ENCODE measurements at regions not wholly inside any gene's neighbourhood (a gene's known extent, or its start where the extent isn't known, plus 50 kb on each side); places are given as distances from the start of the nearest gene placed in this dataset.

DNA sequence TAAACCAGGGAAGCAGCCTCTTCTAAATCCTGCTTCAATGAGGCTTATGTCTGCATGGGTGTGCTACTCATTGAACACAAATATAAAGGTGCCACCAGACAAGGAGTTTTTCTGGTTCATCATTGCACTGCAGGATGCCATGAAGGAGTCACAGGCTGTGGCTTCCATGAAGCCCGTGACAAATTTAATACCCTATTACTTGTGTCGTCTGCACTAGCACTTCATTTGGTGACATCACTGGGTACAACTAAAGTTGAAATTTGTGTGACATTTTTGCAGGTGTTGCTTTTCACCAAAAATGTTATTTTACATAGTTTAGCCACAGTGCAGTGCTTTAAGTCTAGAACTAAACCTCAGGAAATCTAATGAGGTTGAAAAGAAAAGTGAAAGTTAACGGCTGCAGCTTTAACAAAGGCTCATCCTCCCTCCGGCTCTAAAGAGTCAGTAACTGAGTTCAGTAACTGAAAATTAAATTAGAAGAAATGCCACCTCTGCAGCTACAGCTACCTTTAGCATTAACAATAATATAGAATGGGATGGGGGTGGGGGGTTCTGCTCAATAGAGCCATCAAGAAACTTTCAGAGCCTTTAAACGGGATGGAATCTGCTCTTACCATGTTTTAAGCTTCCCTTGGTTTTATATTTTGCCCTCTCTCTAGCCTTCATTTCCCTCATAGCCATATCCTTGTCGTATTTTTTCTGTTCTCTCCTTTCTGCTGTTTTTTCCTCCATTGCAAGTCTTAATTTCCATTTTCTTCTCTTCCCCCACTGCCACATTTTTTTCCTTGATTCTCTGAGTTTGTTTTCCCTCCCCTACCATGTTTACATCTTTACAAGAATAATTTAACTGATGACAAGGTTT is 233.8 kb upstream of the TMEM161B start:
- H4K20me1 ChIP-seq (ENCODE audit: insufficient read depth, low read length) = no peaks in the 10 kb centered on the region
- H3K79me2 ChIP-seq (ENCODE audit: insufficient read depth, low read length) = no peaks in the 10 kb centered on the region
- Mint-ChIP-seq H3K36me3 (ENCODE audit: low read depth, unreplicated experiment) (no peaks in the 10 kb centered on the region), H3K4me3 (ENCODE audit: unreplicated experiment) (no peak overlapping the region), H3K27me3 (ENCODE audit: low read depth, unreplicated experiment) (peaks cover 23% of the 10 kb centered on the region), H3K9me3 (ENCODE audit: unreplicated experiment) (peaks cover 6% of the 10 kb centered on the region), H3K27ac (ENCODE audit: unreplicated experiment) (no peak overlapping the region), H3K4me1 (ENCODE audit: low read depth, unreplicated experiment) (no peaks in the 10 kb centered on the region)
- no peak for TF ChIP-seq EZH2 (IDR thresholded peaks at IDR 0.05; ENCODE audit: insufficient read depth, low read length)
- TF ChIP-seq, protein P1, sequence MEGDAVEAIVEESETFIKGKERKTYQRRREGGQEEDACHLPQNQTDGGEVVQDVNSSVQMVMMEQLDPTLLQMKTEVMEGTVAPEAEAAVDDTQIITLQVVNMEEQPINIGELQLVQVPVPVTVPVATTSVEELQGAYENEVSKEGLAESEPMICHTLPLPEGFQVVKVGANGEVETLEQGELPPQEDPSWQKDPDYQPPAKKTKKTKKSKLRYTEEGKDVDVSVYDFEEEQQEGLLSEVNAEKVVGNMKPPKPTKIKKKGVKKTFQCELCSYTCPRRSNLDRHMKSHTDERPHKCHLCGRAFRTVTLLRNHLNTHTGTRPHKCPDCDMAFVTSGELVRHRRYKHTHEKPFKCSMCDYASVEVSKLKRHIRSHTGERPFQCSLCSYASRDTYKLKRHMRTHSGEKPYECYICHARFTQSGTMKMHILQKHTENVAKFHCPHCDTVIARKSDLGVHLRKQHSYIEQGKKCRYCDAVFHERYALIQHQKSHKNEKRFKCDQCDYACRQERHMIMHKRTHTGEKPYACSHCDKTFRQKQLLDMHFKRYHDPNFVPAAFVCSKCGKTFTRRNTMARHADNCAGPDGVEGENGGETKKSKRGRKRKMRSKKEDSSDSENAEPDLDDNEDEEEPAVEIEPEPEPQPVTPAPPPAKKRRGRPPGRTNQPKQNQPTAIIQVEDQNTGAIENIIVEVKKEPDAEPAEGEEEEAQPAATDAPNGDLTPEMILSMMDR (IDR thresholded peaks at IDR 0.05; ENCODE audit: insufficient read depth, low read depth, low read length) = no peak
- peak overlapping the region; percentile 70 for H3K9ac ChIP-seq (ENCODE audit: low read length)
- H3K4me3 ChIP-seq (ENCODE audit: insufficient read depth, low read depth, low read length) = peak overlapping the region; percentile 58
- H3K27ac ChIP-seq (ENCODE audit: low read depth, low read length) = peak overlapping the region; percentile 20
- H3K4me1 ChIP-seq (ENCODE audit: insufficient read depth, low read length) = no peaks in the 10 kb centered on the region
- FAIRE-seq = no peak
- peak overlapping the region; percentile 81 for H3K4me2 ChIP-seq (ENCODE audit: low read length)
- H3K9me3 ChIP-seq (ENCODE audit: insufficient read depth, low read depth, low read length) = no peaks in the 10 kb centered on the region
- DNase-seq (ENCODE audit: low read depth) = peak; percentile 28
- H3K36me3 ChIP-seq (ENCODE audit: insufficient read depth, low read length) = no peaks in the 10 kb centered on the region
- H2AFZ ChIP-seq (ENCODE audit: low read depth, low read length) = peak overlapping the region; percentile 73
- H3K27me3 ChIP-seq (ENCODE audit: insufficient read depth, low read length) = no peaks in the 10 kb centered on the region

DNA sequence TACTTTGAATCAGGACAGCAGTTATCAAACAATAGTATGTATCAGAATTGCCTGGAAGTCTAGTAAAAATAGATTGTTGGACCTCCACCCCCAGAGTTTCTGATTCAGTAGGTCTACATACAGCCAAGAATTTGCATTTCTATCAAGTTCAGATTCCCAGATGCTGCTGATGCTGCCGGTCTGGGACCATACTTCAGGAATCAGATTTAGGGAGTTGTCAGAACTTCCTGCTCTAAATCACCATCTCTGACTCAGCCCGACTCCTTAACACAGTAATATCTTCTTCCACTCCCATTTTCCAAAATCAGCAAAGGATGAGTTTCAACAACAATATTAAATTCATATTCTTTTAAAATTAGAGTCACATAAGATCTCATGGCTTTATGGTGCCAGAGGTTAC is 227.2 kb upstream of the TMEM161B start:
- H3K27me3 ChIP-seq (ENCODE audit: insufficient read depth, low read length) = no peaks in the 10 kb centered on the region
- no peaks in the 10 kb centered on the region for H3K79me2 ChIP-seq (ENCODE audit: insufficient read depth, low read length)
- Mint-ChIP-seq H3K36me3 (ENCODE audit: low read depth, unreplicated experiment) (no peaks in the 10 kb centered on the region), H3K9me3 (ENCODE audit: unreplicated experiment) (no peaks in the 10 kb centered on the region), H3K4me1 (ENCODE audit: low read depth, unreplicated experiment) (no peaks in the 10 kb centered on the region), H3K27ac (ENCODE audit: unreplicated experiment) (no peak overlapping the region), H3K4me3 (ENCODE audit: unreplicated experiment) (no peak overlapping the region), H3K27me3 (ENCODE audit: low read depth, unreplicated experiment) (peaks cover 9% of the 10 kb centered on the region)
- no peak for FAIRE-seq
- no peaks in the 10 kb centered on the region for H4K20me1 ChIP-seq (ENCODE audit: insufficient read depth, low read length)
- H3K4me1 ChIP-seq (ENCODE audit: insufficient read depth, low read length) = no peaks in the 10 kb centered on the region
- H3K36me3 ChIP-seq (ENCODE audit: insufficient read depth, low read length) = no peaks in the 10 kb centered on the region
- no peak overlapping the region for H3K27ac ChIP-seq (ENCODE audit: low read depth, low read length)
- no peak overlapping the region for H2AFZ ChIP-seq (ENCODE audit: low read depth, low read length)
- H3K4me3 ChIP-seq (ENCODE audit: insufficient read depth, low read depth, low read length) = no peak overlapping the region
- H3K9me3 ChIP-seq (ENCODE audit: insufficient read depth, low read depth, low read length) = no peaks in the 10 kb centered on the region
- no peak overlapping the region for H3K4me2 ChIP-seq (ENCODE audit: low read length)
- no peak for DNase-seq (ENCODE audit: low read depth)
- TF ChIP-seq EZH2 (IDR thresholded peaks at IDR 0.05; ENCODE audit: insufficient read depth, low read length) = no peak
- TF ChIP-seq, protein P1 (IDR thresholded peaks at IDR 0.05; ENCODE audit: insufficient read depth, low read depth, low read length) = no peak
- H3K9ac ChIP-seq (ENCODE audit: low read length) = no peak overlapping the region

DNA sequence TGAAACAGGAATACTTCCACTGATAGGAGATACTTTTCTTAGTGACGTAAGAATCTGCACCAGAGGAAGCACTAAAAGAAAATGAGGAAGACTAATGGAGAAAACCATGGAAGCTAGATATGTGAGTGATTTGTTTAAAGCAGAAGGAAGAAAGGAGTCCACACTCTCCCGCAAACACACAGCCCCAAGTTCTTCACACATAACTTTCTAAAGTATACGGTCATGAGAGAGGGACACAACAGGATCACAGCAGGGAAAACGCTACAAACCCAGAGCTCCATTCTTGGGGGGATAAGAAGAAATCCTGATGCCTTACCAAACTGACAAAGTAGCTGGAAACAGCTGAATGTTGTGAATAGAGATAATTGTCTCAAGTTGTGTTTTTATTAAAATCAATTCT is 222.2 kb upstream of the TMEM161B start:
- H3K27ac Mint-ChIP-seq (ENCODE audit: unreplicated experiment) = no peak overlapping the region
- FAIRE-seq (no peak), DNase-seq (ENCODE audit: low read depth) (no peak)
- Histone ChIP-seq H3K9me3 (ENCODE audit: insufficient read depth, low read depth, low read length) (no peaks in the 10 kb centered on the region), H3K27ac (ENCODE audit: low read depth, low read length) (no peak overlapping the region), H3K79me2 (ENCODE audit: insufficient read depth, low read length) (no peaks in the 10 kb centered on the region), H3K4me1 (ENCODE audit: insufficient read depth, low read length) (no peaks in the 10 kb centered on the region), H3K27me3 (ENCODE audit: insufficient read depth, low read length) (no peaks in the 10 kb centered on the region), H3K4me2 (ENCODE audit: low read length) (no peak overlapping the region), H3K4me3 (ENCODE audit: insufficient read depth, low read depth, low read length) (no peak overlapping the region), H3K9ac (ENCODE audit: low read length) (no peak overlapping the region), H4K20me1 (ENCODE audit: insufficient read depth, low read length) (no peaks in the 10 kb centered on the region), H2AFZ (ENCODE audit: low read depth, low read length) (no peak overlapping the region), H3K36me3 (ENCODE audit: insufficient read depth, low read length) (no peaks in the 10 kb centered on the region)
- TF ChIP-seq EZH2 (IDR thresholded peaks at IDR 0.05; ENCODE audit: insufficient read depth, low read length) = no peak
- TF ChIP-seq, protein P1 (IDR thresholded peaks at IDR 0.05; ENCODE audit: insufficient read depth, low read depth, low read length) = no peak
- no peak overlapping the region for H3K4me3 Mint-ChIP-seq (ENCODE audit: unreplicated experiment)
- H3K9me3 Mint-ChIP-seq (ENCODE audit: unreplicated experiment) = no peaks in the 10 kb centered on the region
- no peaks in the 10 kb centered on the region for H3K4me1 Mint-ChIP-seq (ENCODE audit: low read depth, unreplicated experiment)
- no peaks in the 10 kb centered on the region for H3K36me3 Mint-ChIP-seq (ENCODE audit: low read depth, unreplicated experiment)
- H3K27me3 Mint-ChIP-seq (ENCODE audit: low read depth, unreplicated experiment) = peaks cover 3% of the 10 kb centered on the region
